ENCODE measurements at regions not wholly inside any gene's neighbourhood (a gene's known extent, or its start where the extent isn't known, plus 50 kb on each side); places are given as distances from the start of the nearest gene placed in this dataset.

DNA sequence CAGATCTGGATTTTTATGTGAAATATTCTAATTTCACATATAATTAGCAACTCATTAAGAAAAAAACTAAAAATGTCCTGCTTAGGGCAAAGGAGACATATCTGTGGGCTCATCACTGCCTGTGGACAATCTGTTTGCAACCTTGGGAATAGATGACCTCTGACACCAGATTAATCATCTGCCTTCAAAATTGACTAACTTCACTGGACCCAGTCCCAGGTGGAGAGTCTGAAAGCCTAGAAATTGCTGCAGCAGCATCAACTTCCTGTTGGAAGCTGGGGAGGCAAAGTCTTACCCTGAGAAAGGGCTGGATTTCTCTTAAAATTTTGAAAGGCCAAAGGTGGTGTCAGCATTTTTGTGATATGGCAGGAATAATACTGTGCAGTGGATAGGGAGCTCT, 76.3 kb upstream of the TNC start:
- Mint-ChIP-seq H3K4me1 (ENCODE audit: low read depth, unreplicated experiment) (peaks cover 9% of the 10 kb centered on the region), H3K27me3 (ENCODE audit: unreplicated experiment) (peaks cover 1% of the 10 kb centered on the region), H3K36me3 (ENCODE audit: unreplicated experiment) (no peaks in the 10 kb centered on the region), H3K27ac (ENCODE audit: unreplicated experiment) (no peak overlapping the region), H3K4me3 (ENCODE audit: unreplicated experiment) (no peak overlapping the region), H3K9me3 (ENCODE audit: unreplicated experiment) (no peaks in the 10 kb centered on the region)
- TF ChIP-seq, protein P1, sequence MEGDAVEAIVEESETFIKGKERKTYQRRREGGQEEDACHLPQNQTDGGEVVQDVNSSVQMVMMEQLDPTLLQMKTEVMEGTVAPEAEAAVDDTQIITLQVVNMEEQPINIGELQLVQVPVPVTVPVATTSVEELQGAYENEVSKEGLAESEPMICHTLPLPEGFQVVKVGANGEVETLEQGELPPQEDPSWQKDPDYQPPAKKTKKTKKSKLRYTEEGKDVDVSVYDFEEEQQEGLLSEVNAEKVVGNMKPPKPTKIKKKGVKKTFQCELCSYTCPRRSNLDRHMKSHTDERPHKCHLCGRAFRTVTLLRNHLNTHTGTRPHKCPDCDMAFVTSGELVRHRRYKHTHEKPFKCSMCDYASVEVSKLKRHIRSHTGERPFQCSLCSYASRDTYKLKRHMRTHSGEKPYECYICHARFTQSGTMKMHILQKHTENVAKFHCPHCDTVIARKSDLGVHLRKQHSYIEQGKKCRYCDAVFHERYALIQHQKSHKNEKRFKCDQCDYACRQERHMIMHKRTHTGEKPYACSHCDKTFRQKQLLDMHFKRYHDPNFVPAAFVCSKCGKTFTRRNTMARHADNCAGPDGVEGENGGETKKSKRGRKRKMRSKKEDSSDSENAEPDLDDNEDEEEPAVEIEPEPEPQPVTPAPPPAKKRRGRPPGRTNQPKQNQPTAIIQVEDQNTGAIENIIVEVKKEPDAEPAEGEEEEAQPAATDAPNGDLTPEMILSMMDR (IDR thresholded peaks at IDR 0.05; ENCODE audit: partially characterized antibody, unreplicated experiment): no peak
- no peak for DNase-seq

DNA sequence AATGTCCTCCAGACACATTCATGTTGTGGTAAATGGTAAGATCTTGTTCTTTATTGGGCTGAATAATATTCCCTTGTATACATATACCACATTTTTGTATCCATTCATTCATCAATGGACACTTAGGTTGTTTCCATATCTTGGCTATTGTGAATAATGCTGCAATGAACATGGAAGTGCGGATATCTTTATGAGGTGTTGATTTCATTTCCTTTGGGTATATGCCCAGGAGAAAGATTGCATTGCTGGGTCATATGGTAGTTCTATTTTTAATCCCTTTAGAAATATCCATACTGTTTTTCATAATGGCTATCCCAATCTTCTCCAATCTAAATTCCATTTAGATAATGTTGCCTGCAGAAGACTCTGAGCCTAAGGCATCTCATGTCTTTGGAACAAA, 78.0 kb upstream of the TNC start:
- Mint-ChIP-seq H3K4me3 (ENCODE audit: unreplicated experiment) (no peak overlapping the region), H3K36me3 (ENCODE audit: unreplicated experiment) (no peaks in the 10 kb centered on the region), H3K9me3 (ENCODE audit: unreplicated experiment) (no peaks in the 10 kb centered on the region), H3K4me1 (ENCODE audit: low read depth, unreplicated experiment) (peaks cover 9% of the 10 kb centered on the region), H3K27me3 (ENCODE audit: unreplicated experiment) (peaks cover 1% of the 10 kb centered on the region), H3K27ac (ENCODE audit: unreplicated experiment) (no peak overlapping the region)
- TF ChIP-seq, protein P1 (IDR thresholded peaks at IDR 0.05; ENCODE audit: partially characterized antibody, unreplicated experiment): no peak
- no peak for DNase-seq

DNA sequence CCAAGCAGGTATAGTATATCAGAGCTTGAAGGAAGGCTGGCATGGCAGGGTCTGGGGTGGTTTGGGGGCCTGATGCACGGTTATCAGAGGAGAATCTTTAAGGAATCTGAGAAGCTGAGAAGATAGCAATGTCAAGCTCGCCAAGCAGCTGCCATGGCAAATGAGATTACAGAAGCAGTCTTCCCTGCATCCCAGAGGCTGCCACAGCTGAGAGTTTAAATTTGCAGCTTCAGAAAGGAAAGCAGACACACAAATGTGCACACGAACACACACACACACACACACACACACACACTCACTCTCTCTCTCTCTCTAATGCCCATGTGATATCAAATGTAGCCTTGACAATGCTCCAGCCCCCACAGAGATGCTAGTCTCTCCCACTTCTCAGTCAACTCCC, 79.0 kb upstream of the TNC start:
- H3K36me3 Mint-ChIP-seq (ENCODE audit: unreplicated experiment): no peaks in the 10 kb centered on the region
- DNase-seq: no peak
- TF ChIP-seq, protein P1 (IDR thresholded peaks at IDR 0.05; ENCODE audit: partially characterized antibody, unreplicated experiment): no peak
- H3K4me3 Mint-ChIP-seq (ENCODE audit: unreplicated experiment): no peak overlapping the region
- no peak overlapping the region for H3K27ac Mint-ChIP-seq (ENCODE audit: unreplicated experiment)
- H3K9me3 Mint-ChIP-seq (ENCODE audit: unreplicated experiment): no peaks in the 10 kb centered on the region
- H3K4me1 Mint-ChIP-seq (ENCODE audit: low read depth, unreplicated experiment): peaks cover 9% of the 10 kb centered on the region
- peaks cover 1% of the 10 kb centered on the region for H3K27me3 Mint-ChIP-seq (ENCODE audit: unreplicated experiment)

DNA sequence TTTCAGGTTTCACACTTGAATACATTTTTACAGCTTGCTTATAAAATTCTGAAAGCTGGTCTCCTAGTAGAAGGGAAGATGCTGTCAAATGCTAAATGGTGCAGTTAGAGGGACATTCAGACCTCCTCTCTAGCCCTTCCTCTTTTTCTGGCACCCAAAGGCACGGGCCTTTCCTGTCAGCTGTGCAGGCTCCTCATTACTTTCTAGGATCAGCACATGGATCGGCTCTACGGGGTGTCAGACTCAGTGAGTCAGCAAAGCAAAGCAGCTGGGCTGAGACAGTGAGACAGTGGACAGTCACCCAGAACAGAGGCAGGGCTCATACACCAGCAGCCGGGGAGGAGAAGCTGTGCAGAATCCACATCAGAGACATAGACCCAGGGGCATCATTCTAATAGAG, 80.0 kb upstream of the TNC start:
- no peak for DNase-seq
- Mint-ChIP-seq H3K27me3 (ENCODE audit: unreplicated experiment) (peaks cover 1% of the 10 kb centered on the region), H3K36me3 (ENCODE audit: unreplicated experiment) (no peaks in the 10 kb centered on the region), H3K27ac (ENCODE audit: unreplicated experiment) (no peak overlapping the region), H3K4me1 (ENCODE audit: low read depth, unreplicated experiment) (peaks cover 11% of the 10 kb centered on the region), H3K9me3 (ENCODE audit: unreplicated experiment) (no peaks in the 10 kb centered on the region), H3K4me3 (ENCODE audit: unreplicated experiment) (no peak overlapping the region)
- TF ChIP-seq, protein P1 (IDR thresholded peaks at IDR 0.05; ENCODE audit: partially characterized antibody, unreplicated experiment): no peak

DNA sequence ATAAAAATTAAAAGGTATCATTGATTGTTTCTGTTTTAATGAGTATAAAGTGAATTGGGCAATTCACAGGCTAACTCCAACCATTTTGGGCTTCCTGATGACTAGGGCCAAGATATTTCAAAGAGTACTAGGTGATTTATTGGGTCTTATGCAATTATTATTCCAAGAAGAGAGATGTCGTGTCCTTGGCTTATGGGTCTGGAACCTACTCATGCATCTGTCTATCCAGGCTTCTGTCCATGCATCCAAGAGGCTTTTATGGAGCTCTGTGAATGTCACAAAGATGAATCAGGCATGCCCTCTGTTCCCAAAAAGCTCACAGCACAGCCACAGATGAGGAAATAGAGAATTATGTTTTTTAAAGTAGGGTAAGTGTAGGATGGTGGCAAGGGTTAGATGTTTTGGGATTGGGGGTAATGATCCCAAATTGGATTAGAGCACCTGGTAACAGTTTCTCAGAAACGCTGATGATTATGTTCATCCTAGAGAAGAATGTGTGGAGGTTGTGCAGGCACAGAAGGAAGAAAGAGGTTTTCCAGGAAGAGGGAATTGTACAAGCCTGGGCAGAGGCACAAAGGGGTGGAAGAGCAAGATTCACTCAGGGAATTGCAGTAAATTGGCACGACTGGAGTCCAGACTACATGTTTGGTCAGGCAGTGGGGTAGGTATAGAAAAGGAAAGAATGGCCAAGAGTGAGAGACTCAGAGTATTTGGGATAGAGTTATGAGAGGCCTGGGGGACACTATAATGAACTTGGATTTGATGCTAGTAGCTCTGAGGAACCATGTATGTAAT, 83.0 kb upstream of the TNC start:
- no peak overlapping the region for H3K4me3 Mint-ChIP-seq (ENCODE audit: unreplicated experiment)
- DNase-seq: no peak
- H3K4me1 Mint-ChIP-seq (ENCODE audit: low read depth, unreplicated experiment): peaks cover 6% of the 10 kb centered on the region
- TF ChIP-seq, protein P1 (IDR thresholded peaks at IDR 0.05; ENCODE audit: partially characterized antibody, unreplicated experiment): no peak
- H3K27me3 Mint-ChIP-seq (ENCODE audit: unreplicated experiment): no peaks in the 10 kb centered on the region
- no peak overlapping the region for H3K27ac Mint-ChIP-seq (ENCODE audit: unreplicated experiment)
- H3K9me3 Mint-ChIP-seq (ENCODE audit: unreplicated experiment): no peaks in the 10 kb centered on the region
- H3K36me3 Mint-ChIP-seq (ENCODE audit: unreplicated experiment): no peaks in the 10 kb centered on the region

Measured in glutamatergic neuron (in vitro differentiated cells).